ENCODE measurements at regions not wholly inside any gene's neighbourhood (a gene's known extent, or its start where the extent isn't known, plus 50 kb on each side); places are given as distances from the start of the nearest gene placed in this dataset.

DNA sequence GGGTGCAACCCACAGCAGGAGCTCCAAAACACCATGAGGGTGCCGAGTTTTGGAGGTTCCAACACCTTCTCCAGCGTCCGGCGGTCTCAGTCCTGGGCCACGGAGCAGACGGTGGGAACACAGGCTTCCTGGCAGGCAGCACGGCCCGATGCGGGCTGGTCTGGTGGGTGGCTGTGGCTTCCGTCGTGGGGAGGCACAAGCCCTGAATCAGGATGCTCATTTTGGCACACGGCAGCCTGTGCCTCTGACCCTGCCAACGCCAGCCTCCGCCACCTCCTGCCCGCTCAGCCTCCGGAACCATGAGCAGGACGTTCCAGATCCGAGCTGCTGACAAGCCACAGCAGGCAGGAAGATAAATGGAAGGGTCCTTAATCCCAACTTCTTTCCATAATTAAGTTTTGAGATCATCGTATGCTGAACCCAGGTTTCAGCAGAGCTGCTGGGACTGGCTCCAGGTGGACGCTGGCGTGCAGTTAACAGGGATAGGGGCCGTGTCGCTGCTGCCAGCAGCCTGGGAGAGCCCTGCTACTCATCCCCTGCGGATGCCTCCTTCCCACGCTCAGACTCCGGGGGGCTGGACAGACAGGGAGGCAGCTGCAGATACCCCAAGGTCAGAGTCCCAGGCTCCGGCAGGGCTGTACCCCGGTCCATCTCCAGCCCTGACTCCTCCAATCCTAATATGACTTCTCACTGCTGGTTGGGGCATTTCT lies 136.6 kb downstream of the ENGASE start:
- H3K4me3 ChIP-seq (ENCODE audit: low read depth, low read length) = no peak overlapping the region

DNA sequence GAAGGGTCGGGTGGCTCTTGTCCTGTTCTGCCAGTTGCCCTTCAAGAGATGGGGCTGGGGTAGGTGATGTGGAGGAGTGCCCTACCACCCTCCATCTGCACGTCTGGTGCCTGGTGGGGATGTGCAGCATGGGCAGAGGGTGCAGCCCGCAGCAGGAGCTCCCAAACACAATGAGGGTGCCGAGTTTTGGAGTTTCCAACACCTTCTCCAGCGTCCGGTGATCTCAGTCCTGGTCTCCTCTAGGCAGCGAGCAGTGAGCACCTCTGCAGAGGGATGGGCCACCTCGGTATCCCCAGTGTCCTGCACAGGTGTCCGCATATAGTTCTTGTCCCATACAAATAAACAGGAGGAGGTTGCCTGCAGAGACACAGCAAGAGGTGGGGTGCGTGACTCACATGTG lies 136.0 kb downstream of the ENGASE start:
- no peak overlapping the region for H3K4me3 ChIP-seq (ENCODE audit: low read depth, low read length)
- DNase-seq (ENCODE audit: low read depth) = no peak

More for the DNA sequence above, 136.6 kb downstream of the ENGASE start:
- DNase-seq (ENCODE audit: low read depth) = no peak

DNA sequence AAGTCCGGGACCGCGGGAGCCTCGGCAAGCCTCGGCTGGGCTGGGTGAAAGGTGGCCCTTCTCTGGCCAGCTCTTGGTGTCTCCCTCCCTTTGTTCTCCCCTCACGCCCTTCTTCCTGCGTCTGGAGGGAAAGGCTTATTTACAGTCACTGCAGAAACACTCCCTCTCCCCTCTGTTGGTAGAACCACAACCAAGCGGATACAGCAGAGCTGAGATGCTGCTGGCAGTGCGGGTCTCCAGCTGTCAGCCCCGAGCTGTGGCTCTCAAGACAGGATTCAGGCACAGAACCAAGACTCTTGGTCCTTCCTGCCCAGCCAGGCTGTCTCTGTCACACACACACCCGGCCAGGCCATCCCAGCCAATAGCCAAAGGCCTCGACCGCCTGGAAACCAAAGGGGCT lies 133.3 kb downstream of the ENGASE start:
- no peak for DNase-seq (ENCODE audit: low read depth)
- no peak overlapping the region for H3K4me3 ChIP-seq (ENCODE audit: low read depth, low read length)

DNA sequence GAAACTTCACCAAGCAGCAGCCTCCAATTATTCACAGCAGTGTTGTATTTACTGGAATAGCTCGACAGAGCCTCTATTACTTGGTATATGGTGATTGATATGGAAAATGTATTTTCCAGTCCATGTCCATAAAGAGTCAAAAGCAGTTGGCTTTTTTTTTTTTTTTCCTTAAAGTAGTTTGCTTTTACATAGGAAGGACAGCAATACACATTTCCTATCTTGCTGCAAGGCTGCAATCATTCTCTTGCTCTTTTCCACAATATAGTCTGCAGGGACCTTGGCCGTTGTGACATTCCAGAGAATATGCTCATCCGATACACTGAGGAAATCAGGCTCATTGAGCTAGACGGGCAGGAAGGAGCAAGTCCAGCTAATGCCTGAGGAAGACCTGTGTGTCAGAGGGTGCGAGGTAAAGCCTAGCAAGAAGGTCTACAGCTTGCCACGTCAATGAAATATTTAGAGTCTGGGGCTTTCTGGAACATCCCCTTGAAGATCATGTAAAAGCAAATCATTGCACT lies 131.1 kb downstream of the ENGASE start:
- DNase-seq (ENCODE audit: low read depth) = no peak
- no peak overlapping the region for H3K4me3 ChIP-seq (ENCODE audit: low read depth, low read length)

DNA sequence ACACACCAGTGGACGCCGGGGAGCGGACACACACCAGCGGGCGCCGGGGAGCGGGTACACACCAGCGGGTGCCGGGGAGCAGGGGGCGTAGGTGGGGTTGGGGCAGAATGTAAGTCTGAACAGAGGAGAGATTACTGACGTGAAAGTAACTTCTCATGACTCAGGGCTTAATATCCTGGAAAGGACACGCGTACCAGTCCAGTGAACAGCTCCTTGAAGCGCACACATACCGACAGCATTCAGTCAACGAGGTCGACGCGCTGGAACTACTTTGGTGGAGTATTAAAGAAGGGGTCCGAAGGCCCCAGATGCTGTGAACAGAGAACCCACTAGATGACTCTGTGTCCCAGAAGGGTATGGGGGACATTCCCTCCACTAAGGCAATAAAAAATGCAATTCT lies 129.6 kb downstream of the ENGASE start:
- DNase-seq (ENCODE audit: low read depth) = no peak
- H3K4me3 ChIP-seq (ENCODE audit: low read depth, low read length) = no peak overlapping the region

DNA sequence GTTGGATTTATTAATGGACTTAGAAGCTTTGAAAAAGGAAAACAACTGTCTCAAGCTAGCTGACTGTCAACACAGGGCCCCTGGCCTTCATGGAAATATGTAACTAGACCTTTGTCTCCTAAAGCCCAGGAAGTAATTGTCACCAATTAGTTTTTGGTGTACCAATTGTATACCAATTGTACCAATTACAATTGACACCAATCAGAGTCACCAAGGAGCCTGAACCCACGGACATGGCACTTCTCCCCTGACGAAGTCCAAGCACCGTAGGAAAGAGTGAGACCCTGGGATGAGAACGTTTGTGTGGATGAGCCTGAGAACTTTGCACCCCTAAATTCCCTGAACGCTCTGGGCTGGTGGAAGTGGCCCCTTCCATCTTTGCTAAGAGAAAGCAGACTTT lies 129.0 kb downstream of the ENGASE start:
- DNase-seq (ENCODE audit: low read depth) = no peak
- H3K4me3 ChIP-seq (ENCODE audit: low read depth, low read length) = no peak overlapping the region

DNA sequence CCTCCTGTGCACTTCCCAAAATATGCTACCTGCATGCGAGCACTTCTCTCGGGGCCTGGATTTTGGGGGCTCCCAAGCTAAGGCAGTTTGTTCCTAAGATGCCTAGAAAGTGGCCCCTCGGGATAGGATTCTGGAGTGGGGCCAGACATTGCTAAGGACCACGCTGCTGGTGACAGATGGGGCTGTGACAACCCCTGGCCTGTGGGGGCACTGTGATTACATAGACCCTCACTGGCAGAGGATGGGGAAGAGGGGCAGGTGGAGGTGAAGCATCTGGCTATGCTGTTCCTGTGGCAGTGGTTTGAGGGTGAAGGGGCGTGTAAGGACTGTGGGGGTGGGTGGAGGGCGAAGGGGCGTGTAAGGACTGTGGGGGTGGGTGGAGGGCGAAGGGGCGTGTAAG lies 128.4 kb downstream of the ENGASE start:
- no peak for DNase-seq (ENCODE audit: low read depth)
- H3K4me3 ChIP-seq (ENCODE audit: low read depth, low read length) = no peak overlapping the region

DNA sequence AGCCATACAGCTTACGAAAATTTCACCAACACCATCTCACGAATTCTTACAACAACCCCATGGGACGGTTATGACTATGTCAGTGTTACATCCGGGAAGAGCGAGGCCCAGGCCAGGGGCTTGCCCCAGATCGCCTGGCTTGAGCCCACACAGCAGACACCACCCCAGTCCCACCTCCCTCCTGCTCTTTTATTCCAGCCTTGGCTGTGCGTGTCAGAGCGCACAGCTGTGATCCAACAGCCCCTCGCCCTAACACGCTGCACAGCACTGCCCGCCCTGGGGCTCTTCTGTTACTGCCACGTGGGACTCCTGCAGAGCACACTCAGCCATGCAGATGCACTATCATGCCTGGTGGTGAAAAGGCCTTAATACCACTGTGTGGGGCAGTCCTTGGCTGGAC lies 127.9 kb downstream of the ENGASE start:
- no peak overlapping the region for H3K4me3 ChIP-seq (ENCODE audit: low read depth, low read length)
- peak; percentile 10 for DNase-seq (ENCODE audit: low read depth)

DNA sequence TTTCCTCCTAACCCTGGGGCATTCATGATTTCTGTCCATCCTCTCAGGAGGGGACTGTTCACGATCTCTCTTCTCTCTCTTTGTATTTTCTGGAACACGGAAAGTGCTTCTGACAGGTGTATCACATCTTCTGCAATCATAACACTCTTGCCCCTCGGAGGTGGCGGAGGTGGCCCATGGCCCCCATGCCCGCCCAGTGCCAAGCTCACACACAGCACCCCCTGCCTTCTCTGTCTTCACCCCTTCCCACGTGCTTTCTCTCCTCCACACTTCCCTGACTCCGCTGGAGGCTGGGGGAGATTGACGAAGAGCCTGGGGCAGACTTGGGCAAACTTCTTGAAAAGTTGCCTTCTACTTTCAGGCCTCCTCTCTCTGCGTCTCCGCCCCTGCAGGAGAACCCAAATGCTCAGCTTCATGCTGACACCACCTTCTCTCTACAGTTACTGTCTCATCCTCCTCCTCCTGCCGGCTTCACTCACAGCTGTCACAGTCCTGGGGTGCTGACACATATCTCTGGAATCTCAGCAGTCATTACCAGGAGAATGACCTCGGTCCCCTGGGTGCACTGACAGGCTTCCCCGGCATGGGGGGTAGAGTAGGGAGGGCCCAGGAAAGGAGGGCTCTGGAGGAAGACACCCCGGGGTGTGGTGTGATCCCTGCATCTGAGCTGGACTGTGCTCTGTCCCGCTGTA lies 127.1 kb downstream of the ENGASE start:
- no peak overlapping the region for H3K4me3 ChIP-seq (ENCODE audit: low read depth, low read length)
- DNase-seq (ENCODE audit: low read depth) = peak; percentile 12

DNA sequence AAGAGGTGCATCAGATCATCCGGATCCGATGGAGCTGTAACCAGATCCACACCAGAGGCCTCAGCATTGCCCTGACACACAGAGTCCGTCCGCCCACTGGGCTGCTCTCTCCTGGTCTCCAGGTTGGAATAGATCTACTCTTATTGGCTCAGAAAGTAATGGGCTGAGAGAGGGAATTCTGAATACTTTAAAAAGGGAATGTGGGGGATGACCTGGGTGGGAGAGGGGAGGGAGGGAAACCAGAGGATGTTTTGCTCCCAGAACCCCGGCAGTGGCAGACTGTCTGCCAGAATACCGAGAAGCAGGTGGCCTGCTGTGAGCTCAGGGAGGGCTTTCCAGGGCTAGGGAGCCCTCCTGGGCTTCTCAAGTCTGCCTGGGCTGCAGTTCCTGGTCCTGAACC lies 126.5 kb downstream of the ENGASE start:
- no peak overlapping the region for H3K4me3 ChIP-seq (ENCODE audit: low read depth, low read length)
- no peak for DNase-seq (ENCODE audit: low read depth)

DNA sequence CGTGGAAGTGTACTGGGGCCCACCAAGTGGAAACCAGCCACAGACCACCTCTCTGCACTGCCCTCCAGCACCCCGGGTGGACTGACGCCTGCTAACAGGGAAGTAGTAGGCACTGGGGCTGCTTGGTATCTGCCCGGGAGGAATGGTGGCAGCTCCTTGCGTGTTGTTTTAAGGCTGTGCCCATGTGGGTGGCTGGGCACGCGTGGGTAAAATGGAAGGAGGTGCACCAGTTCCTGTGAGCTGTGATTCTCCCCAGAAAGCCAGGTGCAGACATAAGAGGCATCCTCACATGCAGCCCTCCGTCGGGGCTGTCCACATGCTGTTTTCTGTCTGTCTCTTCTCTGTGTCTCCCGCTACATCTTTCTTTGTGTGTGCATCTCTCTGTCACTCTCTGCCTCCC lies 122.3 kb downstream of the ENGASE start:
- H3K4me3 ChIP-seq (ENCODE audit: low read depth, low read length) = no peak overlapping the region

DNA sequence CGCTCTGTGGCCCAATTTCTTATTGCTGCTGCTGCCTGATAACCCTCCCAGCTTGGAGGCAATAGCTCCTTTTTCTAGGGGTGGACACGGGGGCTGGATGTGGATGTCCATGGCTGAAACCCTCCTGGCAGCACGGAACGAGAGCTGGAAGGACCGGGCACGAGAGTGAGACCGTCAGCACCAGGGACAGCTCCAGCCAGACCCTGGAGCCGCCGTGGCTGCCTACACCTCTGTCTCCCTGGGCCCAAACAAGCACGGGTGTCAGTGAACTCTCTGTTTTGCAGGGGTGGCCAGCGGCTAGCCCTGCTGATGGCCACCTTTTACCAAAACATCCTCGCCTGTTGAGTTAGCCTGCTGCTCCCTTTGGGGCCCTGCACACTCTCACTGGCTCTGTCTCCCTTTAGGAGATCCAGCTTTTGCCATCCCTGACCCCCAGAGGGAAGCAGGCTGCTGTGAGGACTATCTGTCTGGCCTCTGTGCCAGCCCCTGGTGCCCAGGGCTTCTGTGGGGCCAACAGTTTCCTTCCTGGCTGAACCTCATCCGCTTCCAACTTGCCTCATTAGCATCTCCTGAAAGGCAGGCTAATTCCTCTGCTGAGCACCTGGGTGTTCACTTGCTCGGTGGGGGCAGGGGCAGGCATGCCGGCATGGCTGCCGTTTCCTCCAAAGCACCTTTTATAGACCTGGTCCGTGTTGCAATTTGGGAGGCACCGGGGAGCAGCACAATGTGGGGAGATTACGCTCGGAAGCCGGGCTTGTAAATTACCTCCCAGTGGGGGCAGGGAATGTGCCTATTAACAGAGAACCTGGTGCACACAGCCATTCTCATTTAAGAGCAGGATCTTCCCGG lies 118.1 kb downstream of the ENGASE start:
- no peak for DNase-seq (ENCODE audit: low read depth)
- H3K4me3 ChIP-seq (ENCODE audit: low read depth, low read length) = no peak overlapping the region

More for the DNA sequence above, 122.3 kb downstream of the ENGASE start:
- DNase-seq (ENCODE audit: low read depth) = no peak

DNA sequence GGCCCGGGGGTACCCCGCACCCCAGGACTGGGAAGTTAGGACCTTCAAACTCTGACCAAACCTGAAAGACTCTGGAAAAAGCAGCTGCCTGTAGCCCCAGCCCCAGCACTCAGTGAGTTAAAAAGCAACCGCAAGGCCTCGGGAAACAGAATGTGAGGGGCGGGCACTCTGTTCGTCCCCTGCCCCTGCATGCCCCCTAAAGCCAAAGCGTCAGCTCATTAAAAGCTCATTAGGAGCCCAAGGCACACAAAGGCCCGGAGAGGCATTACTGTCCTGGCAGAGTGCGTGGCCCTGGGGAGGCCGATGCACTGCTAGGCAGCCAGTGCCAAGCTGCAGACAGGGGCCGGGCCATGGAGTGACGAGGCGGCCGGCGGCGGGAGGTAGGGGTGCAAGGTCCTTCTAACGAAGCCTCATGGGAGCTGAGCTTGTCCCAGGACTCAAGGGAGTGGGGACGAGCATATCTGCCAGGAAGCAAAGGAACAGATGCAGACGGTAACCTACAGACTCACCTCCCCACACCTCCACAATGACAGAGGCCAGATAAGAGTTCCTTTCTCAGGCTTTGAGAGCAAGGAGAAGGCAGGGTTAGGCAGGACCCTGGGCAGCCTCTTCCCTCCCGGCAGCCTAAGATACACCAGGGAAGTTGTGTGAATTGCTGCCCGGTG lies 116.8 kb downstream of the ENGASE start:
- no peak overlapping the region for H3K4me3 ChIP-seq (ENCODE audit: low read depth, low read length)
- DNase-seq (ENCODE audit: low read depth) = no peak

DNA sequence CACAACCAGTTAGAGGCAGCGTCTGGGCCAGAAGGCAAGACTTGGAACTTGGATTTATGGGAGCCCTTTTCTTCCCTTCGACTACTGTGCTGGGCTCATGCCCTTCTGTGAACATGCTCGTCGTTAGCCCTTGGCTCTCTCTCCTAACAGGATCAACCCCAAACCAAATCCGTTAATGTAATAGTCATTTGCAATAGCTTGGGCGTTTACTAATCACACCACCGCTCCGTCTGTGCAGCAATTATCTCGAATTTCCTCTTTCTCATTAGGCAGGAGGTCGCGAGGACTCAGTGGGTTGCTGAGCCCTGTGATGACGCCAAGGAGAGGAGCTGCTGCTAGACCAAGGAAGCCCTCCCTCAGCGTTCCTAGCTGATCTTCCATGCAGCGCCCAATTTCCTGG lies 114.7 kb downstream of the ENGASE start:
- H3K4me3 ChIP-seq (ENCODE audit: low read depth, low read length) = no peak overlapping the region

DNA sequence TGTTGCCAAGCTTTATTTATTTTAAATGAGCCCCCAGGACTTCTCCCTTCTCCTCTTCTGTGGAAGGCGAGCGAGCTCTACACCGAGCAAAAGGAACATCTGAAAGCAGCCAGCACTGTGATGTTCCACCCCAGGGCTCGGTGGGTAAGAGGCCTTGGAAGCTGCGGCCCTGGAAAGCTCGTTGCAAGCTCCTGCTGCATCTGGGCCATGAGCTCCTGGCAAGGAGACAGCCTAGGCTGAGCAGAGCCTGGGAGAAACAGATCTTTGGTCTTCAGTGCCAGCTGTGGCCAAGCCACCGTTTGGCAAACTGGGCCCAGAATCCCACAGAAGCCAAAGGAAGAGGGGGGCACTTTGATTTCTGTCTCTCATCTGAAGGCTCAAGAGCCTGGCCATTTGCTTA lies 114.1 kb downstream of the ENGASE start:
- H3K4me3 ChIP-seq (ENCODE audit: low read depth, low read length) = no peak overlapping the region
- no peak for DNase-seq (ENCODE audit: low read depth)

More for the DNA sequence above, 114.7 kb downstream of the ENGASE start:
- DNase-seq (ENCODE audit: low read depth) = no peak

DNA sequence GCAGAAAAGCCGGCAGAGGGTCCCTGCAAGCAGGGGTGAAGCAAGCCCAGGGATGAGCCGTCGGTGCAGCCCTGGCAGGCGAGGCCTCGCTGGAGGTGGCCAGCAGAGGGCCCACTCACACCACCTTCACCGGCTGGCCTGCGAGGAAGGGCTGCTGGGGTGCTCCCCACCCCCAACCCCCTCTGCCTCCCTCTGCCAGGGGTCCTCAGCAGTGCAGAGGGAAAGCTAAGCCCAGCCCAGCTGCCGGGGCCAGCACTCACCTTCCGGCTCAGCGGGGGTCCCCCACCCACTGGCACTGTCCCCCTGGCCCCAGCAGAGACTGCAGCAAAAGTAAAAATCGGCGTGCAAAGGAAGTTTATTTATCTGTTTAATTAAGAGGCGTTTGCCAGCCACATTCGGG lies 113.4 kb downstream of the ENGASE start:
- no peak for DNase-seq (ENCODE audit: low read depth)
- no peak overlapping the region for H3K4me3 ChIP-seq (ENCODE audit: low read depth, low read length)

DNA sequence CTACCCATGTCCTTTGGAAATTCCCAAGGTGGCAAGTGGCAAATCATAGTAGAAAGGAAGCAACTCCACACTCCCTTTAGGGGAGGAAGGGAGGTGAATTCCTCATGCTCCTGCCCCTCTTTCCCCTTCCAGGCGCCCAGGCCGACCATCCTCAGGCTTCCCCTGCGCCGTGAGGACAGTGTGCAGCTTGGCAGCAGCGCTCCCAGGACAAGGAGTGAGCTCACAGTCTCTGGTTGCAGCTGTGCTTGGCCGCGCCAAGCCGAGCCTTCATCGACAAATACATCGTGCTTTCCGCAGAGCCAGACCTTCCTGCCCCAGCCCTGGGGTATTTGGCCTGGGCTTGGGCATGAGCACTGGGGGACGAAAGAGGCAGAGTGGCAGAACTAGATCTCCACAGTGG lies 112.6 kb downstream of the ENGASE start:
- H3K4me3 ChIP-seq (ENCODE audit: low read depth, low read length) = no peak overlapping the region
- no peak for DNase-seq (ENCODE audit: low read depth)

DNA sequence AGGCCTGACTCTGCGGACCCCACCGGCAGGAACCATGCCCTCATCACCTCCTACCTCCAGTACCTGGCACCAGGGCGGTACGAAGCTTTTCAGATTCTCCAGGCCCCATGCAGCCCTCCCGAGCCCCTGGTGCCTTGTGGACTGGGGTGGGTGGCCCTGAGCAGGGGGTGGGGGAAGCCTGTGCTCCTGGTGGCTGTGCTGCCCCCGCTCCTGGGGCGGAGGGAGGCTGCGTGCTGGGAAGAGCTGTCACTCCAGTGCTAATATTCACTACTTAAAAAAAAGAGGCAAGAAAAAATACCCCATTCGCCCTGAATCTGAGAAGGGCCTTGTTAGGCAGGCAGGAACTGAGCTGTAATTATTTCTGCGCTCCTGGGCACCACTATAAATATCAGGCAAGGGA lies 111.8 kb downstream of the ENGASE start:
- no peak overlapping the region for H3K4me3 ChIP-seq (ENCODE audit: low read depth, low read length)
- DNase-seq (ENCODE audit: low read depth) = no peak

DNA sequence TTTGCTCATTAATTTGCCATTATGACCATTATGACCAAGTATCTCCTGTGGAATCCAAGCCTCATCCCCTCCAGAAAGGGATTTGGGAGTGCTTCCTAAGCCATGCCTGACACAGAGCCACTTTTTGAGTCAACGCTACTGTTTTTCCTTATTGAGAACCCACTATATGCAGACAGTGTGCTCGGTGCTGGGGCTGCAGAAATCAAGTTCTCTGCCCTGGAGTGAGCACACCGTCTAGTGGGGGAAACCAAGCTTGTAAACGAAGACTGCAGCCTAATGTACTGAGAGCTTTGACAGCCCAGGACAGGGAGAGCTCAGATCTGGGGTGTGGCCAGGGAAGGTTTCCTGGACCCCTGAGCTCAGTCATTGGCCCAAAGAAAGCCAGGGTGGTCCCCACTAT lies 111.0 kb downstream of the ENGASE start:
- DNase-seq (ENCODE audit: low read depth) = no peak
- no peak overlapping the region for H3K4me3 ChIP-seq (ENCODE audit: low read depth, low read length)

DNA sequence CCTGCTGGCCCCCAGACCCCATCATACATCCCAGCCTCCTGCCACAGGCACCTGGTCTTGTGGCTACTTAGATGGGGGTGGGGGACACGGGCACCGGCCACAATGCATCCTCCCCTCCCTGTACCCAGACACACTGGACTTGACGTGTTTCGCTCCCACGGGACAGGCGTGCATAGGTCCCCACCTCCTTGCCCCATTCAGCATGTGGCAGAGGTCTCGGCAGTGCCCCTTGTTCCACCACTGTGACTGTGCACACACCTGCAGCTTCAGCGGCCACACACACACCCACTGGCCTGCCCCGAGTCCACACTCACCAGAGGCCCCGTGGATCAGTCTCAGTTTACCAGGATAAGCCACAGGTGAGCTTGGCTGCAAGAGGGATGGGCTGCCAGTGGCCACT lies 109.6 kb downstream of the ENGASE start:
- no peak overlapping the region for H3K4me3 ChIP-seq (ENCODE audit: low read depth, low read length)
- no peak for DNase-seq (ENCODE audit: low read depth)
